Transverse colon (tissue), 4 donors: ENCODE measurements at regions not wholly inside any gene's neighbourhood (a gene's known extent, or its start where the extent isn't known, plus 50 kb on each side); places are given as distances from the start of the nearest gene placed in this dataset.
"Not testable (repeated sequence)": the region's sequence is repeated elsewhere in the genome, so short reads cannot be mapped to it uniquely, and the experiment has no call there.

Experiments
- DNase-seq: peaks from one replicate; pipeline ENCODE4 v3.0.0-alpha.2; 2019
- H3K27ac ChIP-seq, 4 donors: fragments of 200-600 bp; sonication (generic); 2 replicates each; pipeline ENCODE4 v1.5.1; 2016 to 2018; ENCODE audit warnings: inconsistent platforms in 4 of 4
- H3K27me3 ChIP-seq: fragments of 200-600 bp; sonication (generic); 2 replicates; pipeline ENCODE4 v1.5.1; 2017; ENCODE audit warnings: inconsistent platforms
- H3K36me3 ChIP-seq, 4 donors: fragments of 200-600 bp; sonication (generic); 2 replicates each; pipeline ENCODE4 v1.5.1; 2017 to 2019; ENCODE audit warnings: inconsistent platforms in 4 of 4
- H3K4me1 ChIP-seq, 4 donors: fragments of 200-600 bp; sonication (generic); 2 replicates each; pipeline ENCODE4 v1.5.1; 2017 to 2020; ENCODE audit warnings: inconsistent platforms in 4 of 4
- H3K4me3 ChIP-seq, 4 donors: fragments of 200-600 bp; sonication (generic); 1 replicate in 1 of 4; 2 replicates in 3 of 4; pipeline versions ENCODE4 v1.5.1 to v1.6.1; 2017 to 2019; ENCODE audit warnings: inconsistent platforms in 4 of 4
- H3K9me3 ChIP-seq, 2 donors: fragments of 200-600 bp; sonication (generic); 2 replicates each; pipeline ENCODE4 v1.5.1; 2017 to 2019; ENCODE audit warnings: inconsistent platforms in 2 of 2
- CTCF ChIP-seq, 5 experiments: fragments of 200-600 bp in 3 of 5; fragments of 450-650 bp in 2 of 5; sonication (generic) in 3 of 5; IDR thresholded peaks; 1 replicate in 2 of 5; 2 replicates in 3 of 5; pipeline ENCODE4 v1.5.1; 2016 to 2017; ENCODE audit warnings: antibody characterized with exemption in 5 of 5, inconsistent platforms in 3 of 5, mild to moderate bottlenecking in 2 of 5, moderate library complexity in 1 of 5
- EP300 ChIP-seq: sonication (generic); formaldehyde crosslinking; IDR thresholded peaks from one replicate; pipeline ENCODE4 v1.6.1; 2017; ENCODE audit warnings: antibody characterized with exemption, low read depth
- POLR2A ChIP-seq: fragments of 450-650 bp; IDR thresholded peaks from one replicate; pipeline ENCODE4 v1.6.1; 2016; ENCODE audit warnings: antibody characterized with exemption, mild to moderate bottlenecking, moderate library complexity
- POLR2AphosphoS5 ChIP-seq, 3 donors: sonication (generic); formaldehyde crosslinking; IDR thresholded peaks; one replicate each; pipeline ENCODE4 v1.6.1; 2016; ENCODE audit warnings: antibody characterized with exemption in 3 of 3
- WGBS, 2 donors: methylation state at CpG; one replicate each; pipeline ENCODE4 v1.1.5; 2018; ENCODE audit warnings: low coverage in 1 of 2; 5-methylcytosine and 5-hydroxymethylcytosine counted together
- in situ Hi-C, 4 donors: fragments of 200-750 bp; cut with MboI; loops; one replicate each; pipeline versions ENCODE4 v1.15.0 to v1.15.1; 2017; ENCODE audit warnings: low sequenced_read_pairs in 3 of 4, low pct_ligation_motif_present in 1 of 4, low pct_unique_long_range_greater_than_20kb in 1 of 4
- intact Hi-C: fragments of 100-400 bp; cut with DNase I; formaldehyde crosslinking; loops from one replicate; pipeline ENCODE4 v1.15.1; 2023; ENCODE audit warnings: low total_unique reads

GRCh38 chr16:26824469-26824868, 242.3 kb upstream of the C16orf82 start:
- Histone ChIP-seq H3K9me3 (no peaks in the 10 kb centered on the region), H3K36me3 (no peaks in the 10 kb centered on the region), H3K4me1 (no peaks in the 10 kb centered on the region), H3K27ac (no peak overlapping the region), H3K27me3 (no peaks in the 10 kb centered on the region), H3K4me3 (no peak overlapping the region)
- no peak for DNase-seq
- 79 to 81% methylated on average over 4 to 9 of the region's 9 CpGs for WGBS, 2 donors
- intact Hi-C loops = no loop called here
- in situ Hi-C loops = no loop called here
- TF ChIP-seq POLR2A = no peak
- TF ChIP-seq EP300 = no peak

- intact Hi-C loops = no loop called here
- 24 to 41% methylated on average over 3 to 4 of the region's 4 CpGs for WGBS, 2 donors
These were observed 240.2 kb upstream of the C16orf82 start for GRCh38 chr16:26826500-26826899.

GRCh38 chr16:26827386-26827785, 239.3 kb upstream of the C16orf82 start:
- Histone ChIP-seq H3K27ac (no peak overlapping the region), H3K36me3 (no peaks in the 10 kb centered on the region), H3K4me3 (no peak overlapping the region), H3K27me3 (no peaks in the 10 kb centered on the region), H3K9me3 (no peaks in the 10 kb centered on the region), H3K4me1 (no peaks in the 10 kb centered on the region)
- no peak for TF ChIP-seq POLR2AphosphoS5 (IDR thresholded peaks at IDR 0.05)
- TF ChIP-seq CTCF (IDR thresholded peaks at IDR 0.05) = no peak
- intact Hi-C loops (no loop called here), in situ Hi-C loops (no loop called here)
- WGBS, 2 donors = 87% methylated on average over 4 of the region's 4 CpGs; no CpG with 5 or more reads in 1 of the 2 donors
- no peak for DNase-seq

More at GRCh38 chr16:26826500-26826899, 240.2 kb upstream of the C16orf82 start:
- no peaks in the 10 kb centered on the region for H3K9me3 ChIP-seq
- H3K4me1 ChIP-seq = no peaks in the 10 kb centered on the region
- in situ Hi-C loops = no loop called here
- H3K36me3 ChIP-seq = no peaks in the 10 kb centered on the region
- no peak for DNase-seq
- no peak overlapping the region for H3K27ac ChIP-seq
- H3K27me3 ChIP-seq = no peaks in the 10 kb centered on the region
- H3K4me3 ChIP-seq = no peak overlapping the region
- TF ChIP-seq POLR2AphosphoS5 (IDR thresholded peaks at IDR 0.05) = no peak
- TF ChIP-seq EP300 = no peak
- no peak for TF ChIP-seq CTCF (IDR thresholded peaks at IDR 0.05)
- no peak for TF ChIP-seq POLR2A

GRCh38 chr16:26830428-26831127, 236.1 kb upstream of the C16orf82 start:
- intact Hi-C loops = no loop called here
- 14 to 48% methylated on average over 1 to 5 of the region's 5 CpGs for WGBS, 2 donors
- Histone ChIP-seq H3K4me3 (no peak overlapping the region), H3K9me3 (no peaks in the 10 kb centered on the region), H3K4me1 (no peaks in the 10 kb centered on the region), H3K27me3 (no peaks in the 10 kb centered on the region), H3K36me3 (no peaks in the 10 kb centered on the region), H3K27ac (no peak overlapping the region)
- in situ Hi-C loops = no loop called here
- DNase-seq = no peak
- TF ChIP-seq POLR2A = no peak
- TF ChIP-seq EP300 = no peak
- TF ChIP-seq POLR2AphosphoS5 (IDR thresholded peaks at IDR 0.05) = no peak
- no peak for TF ChIP-seq CTCF (IDR thresholded peaks at IDR 0.05)

GRCh38 chr16:26836114-26836513, 230.6 kb upstream of the C16orf82 start:
- H3K36me3 ChIP-seq, DNase-seq, H3K4me3 ChIP-seq, H3K27me3 ChIP-seq, H3K9me3 ChIP-seq, intact Hi-C loops, H3K27ac ChIP-seq, H3K4me1 ChIP-seq, in situ Hi-C loops: not testable (repeated sequence)
- 93% methylated on average over 31 of the region's 31 CpGs; no CpG with 5 or more reads in 1 of the 2 donors for WGBS, 2 donors
